ENCODE measurements at regions not wholly inside any gene's neighbourhood (a gene's known extent, or its start where the extent isn't known, plus 50 kb on each side); places are given as distances from the start of the nearest gene placed in this dataset.
"Not testable (repeated sequence)": the region's sequence is repeated elsewhere in the genome, so short reads cannot be mapped to it uniquely, and the experiment has no call there.

- POLR2A ChIA-PET; H3K9me3 Mint-ChIP-seq (ENCODE audit: low read depth); H3K27ac Mint-ChIP-seq; H3K36me3 Mint-ChIP-seq (ENCODE audit: low read depth); H3K27me3 Mint-ChIP-seq; CTCF ChIA-PET; DNase-seq; intact Hi-C loops (cut with DNase I, micrococcal nuclease); H3K4me1 Mint-ChIP-seq; ATAC-seq; H3K4me3 Mint-ChIP-seq: not testable (repeated sequence)
These were observed 336.4 kb upstream of the CTSO start for GRCh38 chr4:156290026-156290425.

GRCh38 chr4:156280686-156281085 lies 327.0 kb upstream of the CTSO start:
- no peak overlapping the region for H3K4me3 Mint-ChIP-seq
- intact Hi-C loops (cut with DNase I, micrococcal nuclease), result no loop called here
- H3K9me3 Mint-ChIP-seq (ENCODE audit: low read depth), result peaks cover 4% of the 10 kb centered on the region
- ChIA-PET POLR2A (no interaction called here), CTCF (interaction anchor here (0.7 kb wide), 1 partner anchor 48 kb away, joined by 3 read pairs; no protein-coding TSS in a partner anchor)
- no peak overlapping the region for H3K27ac Mint-ChIP-seq
- no peaks in the 10 kb centered on the region for H3K27me3 Mint-ChIP-seq
- no peaks in the 10 kb centered on the region for H3K36me3 Mint-ChIP-seq (ENCODE audit: low read depth)
- ATAC-seq (no peak), DNase-seq (no peak)
- no peaks in the 10 kb centered on the region for H3K4me1 Mint-ChIP-seq

- intact Hi-C loops (cut with DNase I, micrococcal nuclease), result no loop called here
- CTCF ChIA-PET, result no interaction called here
- POLR2A ChIA-PET, result no interaction called here
- Mint-ChIP-seq H3K36me3 (ENCODE audit: low read depth) (no peaks in the 10 kb centered on the region), H3K27me3 (no peaks in the 10 kb centered on the region), H3K4me1 (no peaks in the 10 kb centered on the region), H3K27ac (no peak overlapping the region), H3K9me3 (ENCODE audit: low read depth) (no peaks in the 10 kb centered on the region), H3K4me3 (no peak overlapping the region)
- no peak for ATAC-seq
- DNase-seq, result no peak
These were observed 311.7 kb upstream of the CTSO start for GRCh38 chr4:156265407-156265806.

GRCh38 chr4:156261230-156261629 lies 307.6 kb upstream of the CTSO start:
- no peak for ATAC-seq
- H3K27me3 Mint-ChIP-seq, result no peaks in the 10 kb centered on the region
- no peak overlapping the region for H3K4me3 Mint-ChIP-seq
- no peaks in the 10 kb centered on the region for H3K36me3 Mint-ChIP-seq (ENCODE audit: low read depth)
- H3K27ac Mint-ChIP-seq, result no peak overlapping the region
- H3K9me3 Mint-ChIP-seq (ENCODE audit: low read depth), result no peaks in the 10 kb centered on the region
- CTCF ChIA-PET, result no interaction called here
- no peak for DNase-seq
- POLR2A ChIA-PET, result no interaction called here
- H3K4me1 Mint-ChIP-seq, result no peaks in the 10 kb centered on the region
- intact Hi-C loops (cut with DNase I, micrococcal nuclease), result no loop called here

GRCh38 chr4:156255230-156256007 lies 301.8 kb upstream of the CTSO start:
- ChIA-PET CTCF (no interaction called here), POLR2A (no interaction called here)
- H3K27ac Mint-ChIP-seq, result no peak overlapping the region
- no peaks in the 10 kb centered on the region for H3K36me3 Mint-ChIP-seq (ENCODE audit: low read depth)
- intact Hi-C loops (cut with DNase I, micrococcal nuclease), result no loop called here
- H3K9me3 Mint-ChIP-seq (ENCODE audit: low read depth), result no peaks in the 10 kb centered on the region
- no peaks in the 10 kb centered on the region for H3K27me3 Mint-ChIP-seq
- H3K4me3 Mint-ChIP-seq, result no peak overlapping the region
- no peak for ATAC-seq
- H3K4me1 Mint-ChIP-seq, result no peaks in the 10 kb centered on the region
- no peak for DNase-seq

GRCh38 chr4:156252358-156252921 lies 298.8 kb upstream of the CTSO start:
- Mint-ChIP-seq H3K4me1 (no peaks in the 10 kb centered on the region), H3K27ac (no peak overlapping the region), H3K9me3 (ENCODE audit: low read depth) (peaks cover 1% of the 10 kb centered on the region), H3K36me3 (ENCODE audit: low read depth) (no peaks in the 10 kb centered on the region), H3K27me3 (no peaks in the 10 kb centered on the region), H3K4me3 (no peak overlapping the region)
- intact Hi-C loops (cut with DNase I, micrococcal nuclease), result no loop called here
- ChIA-PET CTCF (no interaction called here), POLR2A (no interaction called here)
- DNase-seq (no peak), ATAC-seq (no peak)

- DNase-seq (no peak), ATAC-seq (no peak)
- ChIA-PET CTCF (no interaction called here), POLR2A (no interaction called here)
- Mint-ChIP-seq H3K4me3 (no peak overlapping the region), H3K27me3 (no peaks in the 10 kb centered on the region), H3K4me1 (no peaks in the 10 kb centered on the region), H3K27ac (no peak overlapping the region), H3K36me3 (ENCODE audit: low read depth) (no peaks in the 10 kb centered on the region), H3K9me3 (ENCODE audit: low read depth) (peaks cover 1% of the 10 kb centered on the region)
- intact Hi-C loops (cut with DNase I, micrococcal nuclease), result no loop called here
These were observed 297.9 kb upstream of the CTSO start for GRCh38 chr4:156251373-156252065.

- Mint-ChIP-seq H3K27me3 (no peaks in the 10 kb centered on the region), H3K4me3 (no peak overlapping the region), H3K9me3 (ENCODE audit: low read depth) (peaks cover 1% of the 10 kb centered on the region), H3K4me1 (no peaks in the 10 kb centered on the region), H3K27ac (no peak overlapping the region), H3K36me3 (ENCODE audit: low read depth) (no peaks in the 10 kb centered on the region)
- CTCF ChIA-PET, result no interaction called here
- no peak for DNase-seq
- POLR2A ChIA-PET, result no interaction called here
- intact Hi-C loops (cut with DNase I, micrococcal nuclease), result no loop called here
- no peak for ATAC-seq
These were observed 295.3 kb upstream of the CTSO start for GRCh38 chr4:156248917-156249316.

GRCh38 chr4:156247470-156247869 lies 293.8 kb upstream of the CTSO start:
- H3K27me3 Mint-ChIP-seq, result no peaks in the 10 kb centered on the region
- POLR2A ChIA-PET, result no interaction called here
- H3K36me3 Mint-ChIP-seq (ENCODE audit: low read depth), result no peaks in the 10 kb centered on the region
- no peak overlapping the region for H3K4me3 Mint-ChIP-seq
- no peak for ATAC-seq
- DNase-seq, result no peak
- CTCF ChIA-PET, result no interaction called here
- no peak overlapping the region for H3K27ac Mint-ChIP-seq
- intact Hi-C loops (cut with DNase I, micrococcal nuclease), result no loop called here
- H3K9me3 Mint-ChIP-seq (ENCODE audit: low read depth), result peaks cover 1% of the 10 kb centered on the region
- H3K4me1 Mint-ChIP-seq, result no peaks in the 10 kb centered on the region

- intact Hi-C loops (cut with DNase I, micrococcal nuclease), result no loop called here
- ChIA-PET POLR2A (no interaction called here), CTCF (no interaction called here)
- no peak for ATAC-seq
- Mint-ChIP-seq H3K9me3 (ENCODE audit: low read depth) (no peaks in the 10 kb centered on the region), H3K36me3 (ENCODE audit: low read depth) (no peaks in the 10 kb centered on the region), H3K27me3 (no peaks in the 10 kb centered on the region), H3K27ac (no peak overlapping the region), H3K4me3 (no peak overlapping the region), H3K4me1 (no peaks in the 10 kb centered on the region)
- DNase-seq, result no peak
These were observed 289.3 kb upstream of the CTSO start for GRCh38 chr4:156243015-156243414.

- intact Hi-C loops (cut with DNase I, micrococcal nuclease), result no loop called here
- no peak for DNase-seq
- Mint-ChIP-seq H3K4me1 (no peaks in the 10 kb centered on the region), H3K9me3 (ENCODE audit: low read depth) (no peaks in the 10 kb centered on the region), H3K4me3 (no peak overlapping the region), H3K27me3 (no peaks in the 10 kb centered on the region), H3K27ac (no peak overlapping the region), H3K36me3 (ENCODE audit: low read depth) (no peaks in the 10 kb centered on the region)
- no peak for ATAC-seq
- CTCF ChIA-PET, result no interaction called here
- POLR2A ChIA-PET, result no interaction called here
These were observed 288.7 kb upstream of the CTSO start for GRCh38 chr4:156242390-156242789.

GRCh38 chr4:156241896-156242295 lies 288.2 kb upstream of the CTSO start:
- ChIA-PET CTCF (no interaction called here), POLR2A (no interaction called here)
- Mint-ChIP-seq H3K4me3 (no peak overlapping the region), H3K9me3 (ENCODE audit: low read depth) (no peaks in the 10 kb centered on the region), H3K27me3 (no peaks in the 10 kb centered on the region), H3K36me3 (ENCODE audit: low read depth) (no peaks in the 10 kb centered on the region), H3K27ac (no peak overlapping the region), H3K4me1 (no peaks in the 10 kb centered on the region)
- ATAC-seq, result no peak
- intact Hi-C loops (cut with DNase I, micrococcal nuclease), result no loop called here
- DNase-seq, result no peak
